GM23248 (cell line): ENCODE measurements at regions not wholly inside any gene's neighbourhood (a gene's known extent, or its start where the extent isn't known, plus 50 kb on each side); places are given as distances from the start of the nearest gene placed in this dataset.

ENCODE experiments used
- DNase-seq: peaks from one replicate; pipeline ENCODE4 v3.0.0-alpha.2; 2015
- H2AFZ ChIP-seq: fragments of 200-600 bp; sonication (generic); 2 replicates; pipeline ENCODE4 v1.6.1; 2016; ENCODE audit warnings: antibody characterized with exemption
- H3F3A ChIP-seq: fragments of 200-600 bp; sonication (generic); 2 replicates; pipeline ENCODE4 v1.6.1; 2016; ENCODE audit warnings: mild to moderate bottlenecking, antibody characterized with exemption, mixed run types; ENCODE audit not compliant: insufficient read depth
- H3K27ac ChIP-seq: fragments of 200-600 bp; sonication (generic); 2 replicates; pipeline ENCODE4 v1.5.1; 2016; ENCODE audit warnings: mild to moderate bottlenecking
- H3K27me3 ChIP-seq: fragments of 200-600 bp; sonication (generic); replicated peaks from 2 replicates; pipeline ENCODE4 v1.6.1; 2016; ENCODE audit warnings: mild to moderate bottlenecking; ENCODE audit not compliant: insufficient read depth
- H3K36me3 ChIP-seq: fragments of 200-600 bp; sonication (generic); 2 replicates; pipeline ENCODE4 v1.6.1; 2016; ENCODE audit warnings: low read depth, mild to moderate bottlenecking
- H3K4me1 ChIP-seq: fragments of 200-600 bp; sonication (generic); 2 replicates; pipeline ENCODE4 v1.6.1; 2016; ENCODE audit warnings: mild to moderate bottlenecking; ENCODE audit not compliant: insufficient read depth
- H3K4me2 ChIP-seq: fragments of 200-600 bp; sonication (generic); one replicate; pipeline ENCODE4 v1.6.1; 2016; ENCODE audit warnings: mild to moderate bottlenecking; ENCODE audit not compliant: unreplicated experiment
- H3K4me3 ChIP-seq: fragments of 200-600 bp; sonication (generic); 2 replicates; pipeline ENCODE4 v1.5.1; 2016; ENCODE audit warnings: mild to moderate bottlenecking
- H3K79me2 ChIP-seq: fragments of 200-600 bp; sonication (generic); 2 replicates; pipeline ENCODE4 v1.6.1; 2016; ENCODE audit warnings: mild to moderate bottlenecking; ENCODE audit not compliant: insufficient read depth
- H3K9ac ChIP-seq: fragments of 200-600 bp; sonication (generic); 2 replicates; pipeline ENCODE4 v1.6.1; 2016; ENCODE audit warnings: mild to moderate bottlenecking
- H3K9me2 ChIP-seq: fragments of 200-600 bp; sonication (generic); 2 replicates; pipeline ENCODE4 v1.6.1; 2016; ENCODE audit warnings: mixed run types, mild to moderate bottlenecking, moderate library complexity; ENCODE audit not compliant: insufficient read depth
- H3K9me3 ChIP-seq: fragments of 200-600 bp; sonication (generic); one replicate; pipeline ENCODE4 v1.6.1; 2017; ENCODE audit warnings: low read depth
- H4K20me1 ChIP-seq: fragments of 200-600 bp; sonication (generic); 2 replicates; pipeline ENCODE4 v1.6.0; 2016; ENCODE audit not compliant: insufficient read depth
- EZH2 ChIP-seq: fragments of 200-600 bp; sonication (generic); IDR thresholded peaks from 2 replicates; pipeline ENCODE4 v1.6.1; 2018; ENCODE audit warnings: antibody characterized with exemption, mild to moderate bottlenecking; ENCODE audit not compliant: insufficient read depth, poor library complexity, severe bottlenecking
- EZH2phosphoT487 ChIP-seq: fragments of 200-600 bp; sonication (generic); IDR thresholded peaks from 2 replicates; pipeline ENCODE4 v1.6.1; 2018; ENCODE audit warnings: antibody characterized with exemption, moderate library complexity, mild to moderate bottlenecking, low read depth; ENCODE audit not compliant: insufficient read depth
- WGBS, 2 experiments: methylation state at CpG; one replicate each; pipeline ENCODE4 v1.1.6; 2015 to 2017; ENCODE audit warnings: low lambda C conversion rate in 2 of 2, low coverage in 1 of 2; ENCODE audit errors: missing lambda C conversion rate in 2 of 2; 5-methylcytosine and 5-hydroxymethylcytosine counted together
- in situ Hi-C: fragments of 300-500 bp; cut with MboI; formaldehyde crosslinking; loops from 2 replicates; pipeline ENCODE4 v1.15.0; 2020

DNA sequence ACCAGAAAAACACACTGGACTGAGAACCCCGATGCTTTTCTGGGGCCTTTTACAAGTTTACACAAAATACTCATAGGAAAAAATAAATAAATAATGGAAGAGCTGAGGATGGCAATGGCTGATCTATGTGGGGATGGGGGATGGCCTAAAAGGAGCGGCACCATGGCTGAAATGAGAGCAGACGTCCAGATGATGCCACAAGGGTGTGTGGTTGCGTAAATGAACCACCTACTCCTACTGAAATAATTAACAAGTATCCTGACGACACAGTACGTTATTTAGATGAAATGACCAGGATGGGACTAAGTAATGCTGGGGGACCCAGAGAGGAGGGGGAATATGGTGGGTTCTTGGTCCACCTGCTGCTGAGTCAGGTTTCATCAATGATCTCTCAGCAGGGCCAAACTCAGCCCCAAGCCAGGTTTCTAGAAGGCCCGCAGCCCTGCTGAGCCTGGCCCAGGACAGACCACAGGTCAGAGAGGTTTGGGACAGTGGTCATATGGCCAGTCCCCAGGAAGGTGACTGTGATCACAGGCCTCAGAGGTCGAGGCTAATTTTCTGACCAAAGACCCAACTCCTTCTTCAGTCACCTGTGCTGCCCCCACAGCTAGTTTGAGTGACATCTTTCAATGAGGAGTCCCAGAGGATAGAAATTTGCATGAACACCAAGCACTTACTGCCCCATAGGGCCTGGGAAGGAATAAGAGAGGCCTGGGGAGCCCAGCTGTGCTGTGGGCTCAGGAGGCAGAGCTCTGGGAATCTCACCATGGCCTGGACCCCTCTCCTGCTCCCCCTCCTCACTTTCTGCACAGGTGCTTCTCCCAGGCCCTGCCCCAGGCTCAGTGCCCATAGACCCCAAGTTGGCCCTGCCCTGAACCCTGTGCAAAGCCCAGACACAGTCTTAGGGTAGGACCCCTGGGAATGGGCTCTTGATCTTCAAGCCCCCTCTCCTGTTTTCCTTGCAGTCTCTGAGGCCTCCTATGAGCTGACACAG, 76.3 kb upstream of the IGLL5 start:
- H3K9me2 ChIP-seq, result no peaks in the 10 kb centered on the region
- H3K4me3 ChIP-seq, result no peak overlapping the region
- no peak overlapping the region for H2AFZ ChIP-seq
- no peaks in the 10 kb centered on the region for H3K79me2 ChIP-seq
- peaks cover 21% of the 10 kb centered on the region for H3K27me3 ChIP-seq
- H3K4me1 ChIP-seq, result no peaks in the 10 kb centered on the region
- no peaks in the 10 kb centered on the region for H3K9me3 ChIP-seq
- no peak overlapping the region for H3K4me2 ChIP-seq
- 53 to 61% methylated on average over 8 of the region's 8 CpGs for WGBS, 2 experiments
- no peak overlapping the region for H3K9ac ChIP-seq
- H3F3A ChIP-seq, result no peaks in the 10 kb centered on the region
- no peaks in the 10 kb centered on the region for H3K36me3 ChIP-seq
- TF ChIP-seq EZH2, result no peak
- TF ChIP-seq EZH2phosphoT487, result no peak
- in situ Hi-C loops, result no loop called here
- no peaks in the 10 kb centered on the region for H4K20me1 ChIP-seq
- H3K27ac ChIP-seq, result no peak overlapping the region
- DNase-seq, result no peak

DNA sequence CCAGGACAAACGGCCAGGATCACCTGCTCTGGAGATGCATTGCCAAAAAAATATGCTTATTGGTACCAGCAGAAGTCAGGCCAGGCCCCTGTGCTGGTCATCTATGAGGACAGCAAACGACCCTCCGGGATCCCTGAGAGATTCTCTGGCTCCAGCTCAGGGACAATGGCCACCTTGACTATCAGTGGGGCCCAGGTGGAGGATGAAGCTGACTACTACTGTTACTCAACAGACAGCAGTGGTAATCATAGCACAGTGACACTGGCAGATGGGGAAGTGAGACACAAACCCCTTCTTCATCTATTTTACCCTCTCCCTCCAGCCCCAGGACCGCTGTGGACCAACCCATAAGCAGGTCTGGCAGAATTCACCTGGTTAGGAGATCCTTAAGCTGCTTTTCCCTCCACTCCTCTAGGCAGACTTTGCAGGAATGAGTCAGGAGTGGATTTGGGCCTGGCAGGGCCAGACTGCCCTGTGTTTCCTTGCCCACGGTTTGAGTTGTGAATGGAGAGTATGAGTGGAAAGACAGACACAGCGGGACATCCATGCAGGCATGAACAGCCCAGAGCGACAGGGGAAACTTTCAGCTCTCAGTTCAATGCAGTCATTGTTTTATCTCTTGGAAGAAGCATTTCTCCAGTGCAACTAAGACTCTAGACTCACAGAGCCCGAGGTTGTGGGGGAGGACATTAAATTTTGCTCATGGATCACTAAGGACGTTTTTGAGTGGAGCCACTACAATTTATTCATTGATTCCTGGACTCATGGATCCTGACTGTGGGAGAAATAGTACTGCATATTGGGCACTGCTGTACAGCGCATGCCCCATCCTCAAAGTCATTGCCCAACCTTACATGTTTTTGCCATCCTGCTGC, 75.3 kb upstream of the IGLL5 start:
- TF ChIP-seq EZH2phosphoT487, result no peak
- TF ChIP-seq EZH2, result no peak
- 34 to 37% methylated on average over 10 of the region's 10 CpGs for WGBS, 2 experiments
- H3K4me2 ChIP-seq, result no peak overlapping the region
- no peak overlapping the region for H3K27ac ChIP-seq
- no peaks in the 10 kb centered on the region for H4K20me1 ChIP-seq
- H3K27me3 ChIP-seq, result peaks cover 14% of the 10 kb centered on the region; the same call in 1 of the 2 replicates
- in situ Hi-C loops, result no loop called here
- H3K4me3 ChIP-seq, result no peak overlapping the region
- no peak overlapping the region for H2AFZ ChIP-seq
- no peaks in the 10 kb centered on the region for H3K9me3 ChIP-seq
- H3F3A ChIP-seq, result no peaks in the 10 kb centered on the region
- H3K36me3 ChIP-seq, result no peaks in the 10 kb centered on the region
- no peak overlapping the region for H3K9ac ChIP-seq
- DNase-seq, result no peak
- H3K79me2 ChIP-seq, result no peaks in the 10 kb centered on the region
- H3K9me2 ChIP-seq, result no peaks in the 10 kb centered on the region
- no peaks in the 10 kb centered on the region for H3K4me1 ChIP-seq

DNA sequence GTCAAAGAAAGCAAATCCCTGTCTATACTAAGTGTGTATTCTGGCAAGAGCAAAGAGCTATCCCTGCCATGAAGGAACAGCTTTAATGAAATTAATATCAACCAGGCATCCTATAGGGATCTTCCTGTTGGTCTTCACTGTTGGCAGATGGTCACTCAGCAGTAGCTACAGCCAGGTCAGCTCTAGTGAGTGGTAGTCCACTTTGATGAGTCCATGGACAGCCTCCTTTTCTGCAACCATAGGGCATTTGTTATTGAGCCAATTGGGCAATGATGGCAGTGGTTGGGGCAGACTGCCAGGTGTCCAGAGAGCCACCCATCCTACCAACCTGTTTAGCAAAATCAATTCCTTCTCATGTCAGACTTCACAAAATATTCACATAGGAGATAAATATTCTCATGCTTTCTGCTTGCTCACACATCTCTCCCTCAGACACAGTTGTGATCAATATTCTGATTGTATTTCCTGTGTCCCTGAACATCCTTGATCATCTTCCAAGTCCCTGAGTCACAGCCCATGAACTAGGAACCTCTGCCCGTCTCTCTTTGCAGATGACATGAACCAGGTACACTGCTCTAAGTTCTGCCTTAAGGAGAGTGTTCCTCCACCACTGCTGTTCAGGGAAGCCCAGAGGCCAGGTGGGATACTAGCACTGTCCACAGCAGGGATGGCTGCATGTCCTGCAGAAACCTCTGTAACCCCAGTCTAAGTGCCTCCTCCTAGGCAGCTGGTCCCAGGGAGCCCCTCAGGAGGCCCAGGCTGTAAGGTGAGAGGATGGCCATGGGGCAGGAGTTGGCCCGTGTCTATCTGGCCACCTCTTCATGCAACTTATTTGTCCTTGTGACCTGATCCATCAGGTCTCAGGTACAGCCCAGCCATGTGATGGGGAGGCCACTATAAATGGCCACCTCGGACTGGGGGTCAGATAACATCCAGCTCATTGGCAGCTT, 74.2 kb upstream of the IGLL5 start:
- WGBS, 2 experiments, result 11 to 15% methylated on average over 3 of the region's 3 CpGs
- no peak overlapping the region for H3K9ac ChIP-seq
- in situ Hi-C loops, result no loop called here
- H3K27me3 ChIP-seq, result peaks cover 11% of the 10 kb centered on the region; the same call in 1 of the 2 replicates
- TF ChIP-seq EZH2 (no peak), EZH2phosphoT487 (no peak)
- H3K27ac ChIP-seq, result no peak overlapping the region
- H4K20me1 ChIP-seq, result no peaks in the 10 kb centered on the region
- no peak overlapping the region for H2AFZ ChIP-seq
- no peak overlapping the region for H3K4me3 ChIP-seq
- H3F3A ChIP-seq, result no peaks in the 10 kb centered on the region
- no peaks in the 10 kb centered on the region for H3K9me3 ChIP-seq
- no peaks in the 10 kb centered on the region for H3K9me2 ChIP-seq
- H3K36me3 ChIP-seq, result no peaks in the 10 kb centered on the region
- H3K4me2 ChIP-seq, result no peak overlapping the region
- no peak for DNase-seq
- no peaks in the 10 kb centered on the region for H3K4me1 ChIP-seq
- H3K79me2 ChIP-seq, result no peaks in the 10 kb centered on the region
